ENCODE measurements at regions not wholly inside any gene's neighbourhood (a gene's known extent, or its start where the extent isn't known, plus 50 kb on each side); places are given as distances from the start of the nearest gene placed in this dataset.

DNA sequence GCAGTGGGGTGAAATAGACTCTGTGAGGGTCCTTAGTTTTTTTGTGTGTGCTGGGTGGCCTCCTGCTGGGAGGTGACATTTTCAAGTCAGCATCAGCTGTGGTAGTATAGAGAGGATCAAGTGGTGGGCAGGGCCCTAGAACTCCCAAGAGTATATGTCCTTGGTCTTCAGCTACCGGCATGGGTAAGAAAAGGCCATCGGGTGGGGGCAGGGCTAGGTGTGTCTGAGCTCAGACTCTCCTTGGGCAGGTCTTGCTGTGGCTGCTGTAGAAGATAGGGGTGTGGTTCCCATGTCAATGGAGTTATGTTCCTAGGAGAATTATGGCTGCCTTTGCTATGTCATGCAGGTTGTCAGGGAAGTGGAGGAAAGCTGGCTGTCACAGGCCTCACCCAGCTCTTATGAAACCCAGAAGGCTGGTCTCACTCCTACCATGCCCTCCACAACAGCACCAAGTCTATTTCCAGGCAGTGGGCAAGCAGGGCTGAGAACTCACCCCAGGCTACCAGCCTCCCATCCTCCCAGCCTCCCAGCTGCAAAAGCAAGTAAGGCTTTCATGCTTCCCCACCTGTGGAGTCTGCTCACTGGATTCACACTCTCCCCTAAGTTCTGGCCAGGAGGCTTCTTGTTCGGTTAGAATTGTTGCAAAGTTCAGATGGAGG is 130.6 kb upstream of the SOX1 start:
- H3K27ac ChIP-seq = no peak overlapping the region
- H3K4me1 ChIP-seq (replicated peaks) = no peaks in the 10 kb centered on the region
- H3K9me3 ChIP-seq = no peaks in the 10 kb centered on the region
- intact Hi-C loops (cut with DNase I) = no loop called here
- no peak for DNase-seq (ENCODE audit: low spot score)
- no peaks in the 10 kb centered on the region for H3K27me3 ChIP-seq (replicated peaks; ENCODE audit: insufficient read depth)
- TF ChIP-seq POLR2AphosphoS5 (IDR thresholded peaks at IDR 0.05) (no peak), POLR2A (IDR thresholded peaks at IDR 0.05) (no peak), CTCF (IDR thresholded peaks at IDR 0.05) (no peak)
- WGBS = 84% methylated on average over 3 of the region's 3 CpGs
- H3K4me3 ChIP-seq = no peak overlapping the region
- H3K36me3 ChIP-seq = no peaks in the 10 kb centered on the region

GRCh38 chr13:111937777-111938311 is 129.1 kb upstream of the SOX1 start:
- TF ChIP-seq POLR2AphosphoS5 (IDR thresholded peaks at IDR 0.05) = no peak
- Histone ChIP-seq H3K4me3 (no peak overlapping the region), H3K9me3 (no peaks in the 10 kb centered on the region), H3K27ac (no peak overlapping the region), H3K4me1 (replicated peaks) (no peaks in the 10 kb centered on the region), H3K36me3 (no peaks in the 10 kb centered on the region), H3K27me3 (replicated peaks; ENCODE audit: insufficient read depth) (no peaks in the 10 kb centered on the region)
- intact Hi-C loops (cut with DNase I) = no loop called here
- WGBS = 39% methylated on average over 9 of the region's 9 CpGs
- no peak for DNase-seq (ENCODE audit: low spot score)

- 43% methylated on average over 14 of the region's 14 CpGs for WGBS
- TF ChIP-seq POLR2A (IDR thresholded peaks at IDR 0.05) = no peak
- no peak for TF ChIP-seq CTCF (IDR thresholded peaks at IDR 0.05)
- no peak for TF ChIP-seq POLR2AphosphoS5 (IDR thresholded peaks at IDR 0.05)
- H3K27ac ChIP-seq = no peak overlapping the region
- DNase-seq (ENCODE audit: low spot score) = no peak
- no peaks in the 10 kb centered on the region for H3K36me3 ChIP-seq
- intact Hi-C loops (cut with DNase I) = no loop called here
- H3K9me3 ChIP-seq = no peaks in the 10 kb centered on the region
- H3K4me3 ChIP-seq = no peak overlapping the region
- no peaks in the 10 kb centered on the region for H3K27me3 ChIP-seq (replicated peaks; ENCODE audit: insufficient read depth)
- H3K4me1 ChIP-seq (replicated peaks) = no peaks in the 10 kb centered on the region
Observed at GRCh38 chr13:111938741-111939665, 127.9 kb upstream of the SOX1 start.

DNA sequence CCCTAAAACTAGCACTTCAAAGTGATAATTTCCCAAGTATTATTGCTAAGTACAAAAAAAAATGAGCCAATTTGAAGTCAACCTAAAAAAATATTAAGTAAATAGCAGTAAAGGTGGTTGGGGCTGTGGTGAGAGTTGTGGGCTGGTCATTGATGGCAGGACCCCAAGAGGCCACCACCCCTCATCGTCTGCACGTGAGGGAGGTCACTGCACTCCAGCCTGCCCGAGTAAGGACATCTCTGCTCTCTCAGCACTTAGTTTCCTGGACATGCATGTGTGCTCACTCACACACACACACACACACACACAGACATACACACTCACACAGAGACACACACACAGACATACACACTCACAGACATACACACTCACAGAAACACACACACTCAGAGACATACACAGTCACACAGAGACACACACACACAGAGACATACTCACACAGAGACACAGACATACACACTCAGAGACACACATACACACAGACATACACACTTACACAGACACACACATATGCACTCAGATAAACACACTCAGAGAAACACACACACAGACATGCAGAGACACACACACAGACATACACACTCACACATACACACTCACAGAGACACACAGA is 127.2 kb upstream of the SOX1 start:
- Histone ChIP-seq H3K4me1 (replicated peaks) (no peaks in the 10 kb centered on the region), H3K27ac (no peak overlapping the region), H3K9me3 (no peaks in the 10 kb centered on the region), H3K4me3 (no peak overlapping the region), H3K36me3 (no peaks in the 10 kb centered on the region), H3K27me3 (replicated peaks; ENCODE audit: insufficient read depth) (no peaks in the 10 kb centered on the region)
- DNase-seq (ENCODE audit: low spot score) = no peak
- TF ChIP-seq POLR2A (IDR thresholded peaks at IDR 0.05) (no peak), POLR2AphosphoS5 (IDR thresholded peaks at IDR 0.05) (no peak), CTCF (IDR thresholded peaks at IDR 0.05) (no peak)
- intact Hi-C loops (cut with DNase I) = no loop called here
- 72% methylated on average over 3 of the region's 3 CpGs for WGBS

GRCh38 chr13:111940892-111941291 is 126.1 kb upstream of the SOX1 start:
- Histone ChIP-seq H3K4me1 (replicated peaks) (no peaks in the 10 kb centered on the region), H3K4me3 (no peak overlapping the region), H3K27me3 (replicated peaks; ENCODE audit: insufficient read depth) (no peaks in the 10 kb centered on the region), H3K27ac (no peak overlapping the region), H3K36me3 (no peaks in the 10 kb centered on the region), H3K9me3 (no peaks in the 10 kb centered on the region)
- WGBS = 88% methylated on average over 4 of the region's 4 CpGs
- no peak for DNase-seq (ENCODE audit: low spot score)
- TF ChIP-seq CTCF (IDR thresholded peaks at IDR 0.05) = no peak
- no peak for TF ChIP-seq POLR2AphosphoS5 (IDR thresholded peaks at IDR 0.05)
- no peak for TF ChIP-seq POLR2A (IDR thresholded peaks at IDR 0.05)
- intact Hi-C loops (cut with DNase I) = no loop called here
